ENCODE measurements at regions not wholly inside any gene's neighbourhood (a gene's known extent, or its start where the extent isn't known, plus 50 kb on each side); places are given as distances from the start of the nearest gene placed in this dataset.

GRCh38 chr12:58533652-58534051 lies 386.7 kb downstream of the LRIG3 start:
- Histone ChIP-seq H3K4me3 (no peak overlapping the region), H3K36me3 (no peaks in the 10 kb centered on the region), H3K27me3 (no peaks in the 10 kb centered on the region), H3K4me1 (peaks cover 8% of the 10 kb centered on the region), H3K9me3 (no peaks in the 10 kb centered on the region), H3K27ac (no peak overlapping the region)
- DNase-seq (no peak), ATAC-seq (no peak)
- intact Hi-C loops (cut with DNase I) = no loop called here
- TF ChIP-seq CTCF (IDR thresholded peaks at IDR 0.05) = no peak

GRCh38 chr12:58537278-58537677 lies 383.0 kb downstream of the LRIG3 start:
- no peaks in the 10 kb centered on the region for H3K4me1 ChIP-seq
- DNase-seq (no peak), ATAC-seq (no peak)
- H3K27me3 ChIP-seq = no peaks in the 10 kb centered on the region
- H3K4me3 ChIP-seq = no peak overlapping the region
- intact Hi-C loops (cut with DNase I) = no loop called here
- TF ChIP-seq CTCF (IDR thresholded peaks at IDR 0.05) = no peak
- H3K36me3 ChIP-seq = no peaks in the 10 kb centered on the region
- H3K27ac ChIP-seq = no peak overlapping the region
- H3K9me3 ChIP-seq = no peaks in the 10 kb centered on the region

GRCh38 chr12:58539295-58539694 lies 381.0 kb downstream of the LRIG3 start:
- ATAC-seq (no peak), DNase-seq (no peak)
- TF ChIP-seq CTCF (IDR thresholded peaks at IDR 0.05) = no peak
- no peaks in the 10 kb centered on the region for H3K36me3 ChIP-seq
- H3K4me3 ChIP-seq = no peak overlapping the region
- H3K4me1 ChIP-seq = no peaks in the 10 kb centered on the region
- no peak overlapping the region for H3K27ac ChIP-seq
- H3K9me3 ChIP-seq = no peaks in the 10 kb centered on the region
- intact Hi-C loops (cut with DNase I) = no loop called here
- no peaks in the 10 kb centered on the region for H3K27me3 ChIP-seq

GRCh38 chr12:58540480-58541299 lies 379.6 kb downstream of the LRIG3 start:
- H3K9me3 ChIP-seq = no peaks in the 10 kb centered on the region
- H3K27ac ChIP-seq = no peak overlapping the region
- no peak overlapping the region for H3K4me3 ChIP-seq
- DNase-seq = peak; percentile 68
- H3K4me1 ChIP-seq = no peaks in the 10 kb centered on the region
- ATAC-seq = peak; percentile 91
- H3K36me3 ChIP-seq = no peaks in the 10 kb centered on the region
- intact Hi-C loops (cut with DNase I) = no loop called here
- H3K27me3 ChIP-seq = no peaks in the 10 kb centered on the region
- TF ChIP-seq CTCF (IDR thresholded peaks at IDR 0.05) = peak; percentile 58

- Histone ChIP-seq H3K27ac (no peak overlapping the region), H3K9me3 (no peaks in the 10 kb centered on the region), H3K4me3 (no peak overlapping the region), H3K4me1 (no peaks in the 10 kb centered on the region), H3K36me3 (no peaks in the 10 kb centered on the region), H3K27me3 (no peaks in the 10 kb centered on the region)
- DNase-seq = no peak
- ATAC-seq = no peak
- TF ChIP-seq CTCF (IDR thresholded peaks at IDR 0.05) = no peak
- intact Hi-C loops (cut with DNase I) = no loop called here
Measured at GRCh38 chr12:58541300-58541690, 379.0 kb downstream of the LRIG3 start.
